HG02610 (cell line): ENCODE measurements at regions not wholly inside any gene's neighbourhood (a gene's known extent, or its start where the extent isn't known, plus 50 kb on each side); places are given as distances from the start of the nearest gene placed in this dataset.
"Not testable (repeated sequence)": the region's sequence is repeated elsewhere in the genome, so short reads cannot be mapped to it uniquely, and the experiment has no call there.

Experiments
- ATAC-seq: cut with Tn5 transposase; IDR thresholded peaks from one replicate; pipeline ENCODE4 v1.9.1; 2021; ENCODE audit warnings: mild to moderate bottlenecking, moderate library complexity; ENCODE audit not compliant: unreplicated experiment

- ATAC-seq = no peak
These were observed 99.9 kb upstream of the SLC24A4 start for GRCh38 chr14:92223025-92223424.

- ATAC-seq = no peak
These were observed 98.5 kb upstream of the SLC24A4 start for GRCh38 chr14:92224358-92224954.

GRCh38 chr14:92225731-92226130, 97.2 kb upstream of the SLC24A4 start:
- ATAC-seq = no peak

GRCh38 chr14:92226166-92226565, 96.8 kb upstream of the SLC24A4 start:
- not testable (repeated sequence) for ATAC-seq

GRCh38 chr14:92236243-92236900, 86.6 kb upstream of the SLC24A4 start:
- ATAC-seq = no peak

GRCh38 chr14:92240658-92241057, 82.3 kb upstream of the SLC24A4 start:
- no peak for ATAC-seq

- ATAC-seq = no peak
These were observed 80.9 kb upstream of the SLC24A4 start for GRCh38 chr14:92241966-92242595.

GRCh38 chr14:92244805-92245204, 78.2 kb upstream of the SLC24A4 start:
- ATAC-seq = no peak

GRCh38 chr14:92247341-92247740, 75.6 kb upstream of the SLC24A4 start:
- ATAC-seq = no peak

- ATAC-seq = no peak
These were observed 75.0 kb upstream of the SLC24A4 start for GRCh38 chr14:92247947-92248346.

GRCh38 chr14:92248696-92249095, 74.3 kb upstream of the SLC24A4 start:
- no peak for ATAC-seq

GRCh38 chr14:92250366-92250765, 72.6 kb upstream of the SLC24A4 start:
- ATAC-seq = not testable (repeated sequence)

- ATAC-seq = no peak
These were observed 70.6 kb upstream of the SLC24A4 start for GRCh38 chr14:92252323-92252722.

- no peak for ATAC-seq
These were observed 69.5 kb upstream of the SLC24A4 start for GRCh38 chr14:92253381-92253894.

- ATAC-seq = no peak
These were observed 68.2 kb upstream of the SLC24A4 start for GRCh38 chr14:92254786-92255185.

GRCh38 chr14:92258934-92259333, 64.0 kb upstream of the SLC24A4 start:
- no peak for ATAC-seq

- peak; percentile 65 for ATAC-seq
These were observed 63.2 kb upstream of the SLC24A4 start for GRCh38 chr14:92259613-92260357.

- ATAC-seq = no peak
These were observed 59.3 kb upstream of the SLC24A4 start for GRCh38 chr14:92263681-92264080.

GRCh38 chr14:92264195-92264594, 58.8 kb upstream of the SLC24A4 start:
- ATAC-seq = no peak

GRCh38 chr14:92266216-92266615, 56.7 kb upstream of the SLC24A4 start:
- ATAC-seq = no peak
